Liver (tissue), 8 donors: ENCODE measurements at regions not wholly inside any gene's neighbourhood (a gene's known extent, or its start where the extent isn't known, plus 50 kb on each side); places are given as distances from the start of the nearest gene placed in this dataset.

Source experiments
- DNase-seq: peaks from one replicate; pipeline ENCODE4 v3.0.0-alpha.2; 2017; ENCODE audit warnings: low spot score
- H3K27ac ChIP-seq, 2 donors: one replicate each; pipeline ENCODE4 v1.7.0; 2013; ENCODE audit warnings: inconsistent platforms in 2 of 2, low read length in 2 of 2, control low read depth in 1 of 2, low read depth in 1 of 2, mild to moderate bottlenecking in 1 of 2
- H3K27me3 ChIP-seq, 4 donors: one replicate each; pipeline versions ENCODE4 v1.6.1 to v1.7.0; 2013; ENCODE audit warnings: low read length in 3 of 4, inconsistent platforms in 1 of 4, mild to moderate bottlenecking in 1 of 4, moderate library complexity in 1 of 4; ENCODE audit not compliant: control insufficient read depth in 4 of 4, insufficient read depth in 4 of 4
- H3K36me3 ChIP-seq, 4 donors: one replicate each; pipeline versions ENCODE4 v1.6.1 to v1.7.0; 2013; ENCODE audit warnings: low read length in 3 of 4, mild to moderate bottlenecking in 3 of 4, low read depth in 1 of 4, moderate library complexity in 1 of 4; ENCODE audit not compliant: control insufficient read depth in 4 of 4, insufficient read depth in 3 of 4
- H3K4me1 ChIP-seq, 4 donors: one replicate each; pipeline versions ENCODE4 v1.6.1 to v1.7.0; 2013; ENCODE audit warnings: low read length in 3 of 4, mild to moderate bottlenecking in 3 of 4, moderate library complexity in 1 of 4; ENCODE audit not compliant: control insufficient read depth in 4 of 4, insufficient read depth in 4 of 4
- H3K4me3 ChIP-seq, 3 donors: one replicate each; pipeline versions ENCODE4 v1.6.1 to v1.7.0; 2013; ENCODE audit warnings: low read length in 3 of 3, control low read depth in 1 of 3, low read depth in 1 of 3, mild to moderate bottlenecking in 1 of 3
- H3K9ac ChIP-seq, 2 donors: one replicate each; pipeline ENCODE4 v1.7.0; 2013; ENCODE audit warnings: low read length in 2 of 2, mild to moderate bottlenecking in 2 of 2, moderate library complexity in 2 of 2, control low read depth in 1 of 2, low read depth in 1 of 2
- H3K9me3 ChIP-seq, 4 donors: one replicate each; pipeline versions ENCODE4 v1.6.1 to v1.7.0; 2013; ENCODE audit warnings: low read length in 3 of 4; ENCODE audit not compliant: control insufficient read depth in 4 of 4
- ATF3 ChIP-seq: IDR thresholded peaks from 2 replicates; pipeline ENCODE4 v1.6.1; 2016; ENCODE audit warnings: antibody characterized with exemption
- EGR1 ChIP-seq, 2 donors: IDR thresholded peaks; 2 replicates each; pipeline ENCODE4 v1.6.1; 2016 to 2018; ENCODE audit warnings: antibody characterized with exemption in 2 of 2, low read depth in 2 of 2
- FOXA1 ChIP-seq: IDR thresholded peaks from 2 replicates; pipeline ENCODE4 v1.6.1; 2016; ENCODE audit warnings: antibody characterized with exemption
- FOXA2 ChIP-seq: IDR thresholded peaks from 2 replicates; pipeline ENCODE4 v1.6.1; 2016; ENCODE audit warnings: antibody characterized with exemption
- HNF4A ChIP-seq, 2 donors: conservative IDR thresholded peaks; 2 replicates each; pipeline ENCODE4 v1.6.1; 2016; ENCODE audit warnings: antibody characterized with exemption in 2 of 2, mild to moderate bottlenecking in 2 of 2
- HNF4G ChIP-seq: IDR thresholded peaks from 2 replicates; pipeline ENCODE4 v1.6.1; 2016; ENCODE audit warnings: antibody characterized with exemption
- JUND ChIP-seq, 2 donors: IDR thresholded peaks; 2 replicates each; pipeline ENCODE4 v1.6.1; 2016; ENCODE audit warnings: antibody characterized with exemption in 2 of 2
- NR2F2 ChIP-seq: IDR thresholded peaks from 2 replicates; pipeline ENCODE4 v1.6.1; 2016; ENCODE audit warnings: antibody characterized with exemption
- RAD21 ChIP-seq, 2 donors: IDR thresholded peaks; 2 replicates each; pipeline ENCODE4 v1.6.1; 2016; ENCODE audit warnings: antibody characterized with exemption in 2 of 2, mild to moderate bottlenecking in 2 of 2
- REST ChIP-seq: IDR thresholded peaks from 2 replicates; pipeline ENCODE4 v1.6.1; 2016; ENCODE audit warnings: antibody characterized with exemption, mild to moderate bottlenecking
- RXRA ChIP-seq, 2 donors: IDR thresholded peaks; 2 replicates each; pipeline ENCODE4 v1.6.1; 2017 to 2018; ENCODE audit warnings: antibody characterized with exemption in 2 of 2, mild to moderate bottlenecking in 1 of 2
- SP1 ChIP-seq: IDR thresholded peaks from 2 replicates; pipeline ENCODE4 v1.6.1; 2018; ENCODE audit warnings: antibody characterized with exemption, mild to moderate bottlenecking
- TAF1 ChIP-seq: conservative IDR thresholded peaks from 2 replicates; pipeline ENCODE4 v1.6.1; 2016; ENCODE audit warnings: antibody characterized with exemption, mild to moderate bottlenecking
- YY1 ChIP-seq: IDR thresholded peaks from 2 replicates; pipeline ENCODE4 v1.6.1; 2016; ENCODE audit warnings: antibody characterized with exemption, mild to moderate bottlenecking
- ZBTB33 ChIP-seq: IDR thresholded peaks from 2 replicates; pipeline ENCODE4 v1.6.1; 2016; ENCODE audit warnings: antibody characterized with exemption
- WGBS: extraction: QIAGEN DNeasy Blood & Tissue Kit; methylation state at CpG from one replicate; pipeline ENCODE4 v1.1.7; 2013; 5-methylcytosine and 5-hydroxymethylcytosine counted together
- TF ChIP-seq, protein P1 (sequence below): IDR thresholded peaks from 2 replicates; pipeline ENCODE4 v1.6.1; 2016; ENCODE audit warnings: antibody characterized with exemption
- TF ChIP-seq, protein P2 (sequence below): fragments of 150-350 bp; IDR thresholded peaks from 2 replicates; pipeline ENCODE4 v1.5.1; 2017; ENCODE audit warnings: improper control_type of control experiment, low read depth, low read length; ENCODE audit not compliant: missing input control
- donor health status: healthy.
- donor health status: healthy.
- donor health status: healthy.
- donor health status: healthy.
- donor health status: healthy.

GRCh38 chr10:94276140-94276539 lies 86.6 kb downstream of the NOC3L start:
- WGBS = 48% methylated on average over 3 of the region's 3 CpGs
- peaks cover 0 to 2% (median 0%) of the 10 kb centered on the region in 4 donors for H3K9me3 ChIP-seq
- no peak overlapping the region for H3K27ac ChIP-seq
- no peaks in the 10 kb centered on the region for H3K27me3 ChIP-seq
- peaks cover 6 to 22% (median 20%) of the 10 kb centered on the region in 4 donors for H3K4me1 ChIP-seq
- TF ChIP-seq NR2F2 (no peak), RAD21 (IDR thresholded peaks at IDR 0.05) (no peak)
- H3K4me3 ChIP-seq = no peak overlapping the region
- no peak for DNase-seq
- H3K9ac ChIP-seq = no peak overlapping the region
- H3K36me3 ChIP-seq = no peaks in the 10 kb centered on the region

DNA sequence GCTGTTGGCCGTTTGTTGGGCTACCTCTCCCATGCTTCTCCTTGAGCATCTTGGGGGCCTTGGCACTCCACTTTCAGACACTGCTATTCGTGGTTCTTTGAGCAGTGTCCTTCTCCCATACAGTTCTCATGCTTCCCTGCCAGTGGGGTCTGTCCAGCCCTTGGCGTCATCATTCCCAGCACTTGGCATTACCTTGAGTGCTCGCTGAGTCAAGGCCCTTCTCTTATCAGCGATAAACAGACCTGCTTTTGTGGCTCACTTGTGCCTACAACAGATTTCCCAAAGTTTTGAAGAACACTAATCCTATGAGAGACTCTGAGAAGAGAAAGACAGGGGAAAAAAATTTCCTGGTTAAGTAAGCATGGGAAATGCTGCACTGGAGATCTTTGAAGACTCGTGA lies 85.3 kb downstream of the NOC3L start:
- Histone ChIP-seq H3K9me3 (no peaks in the 10 kb centered on the region), H3K36me3 (no peaks in the 10 kb centered on the region), H3K9ac (no peak overlapping the region), H3K27me3 (no peaks in the 10 kb centered on the region), H3K4me3 (no peak overlapping the region), H3K27ac (no peak overlapping the region), H3K4me1 (peaks cover 6 to 22% (median 20%) of the 10 kb centered on the region in 4 donors)
- TF ChIP-seq ZBTB33 (no peak), HNF4A (conservative IDR thresholded peaks at IDR 0.05) (no peak), REST (no peak), HNF4G (no peak), SP1 (no peak), ATF3 (no peak), FOXA2 (no peak), RAD21 (IDR thresholded peaks at IDR 0.05) (no peak), EGR1 (IDR thresholded peaks at IDR 0.05; ENCODE audit: low read depth in 2 of 2) (no peak), YY1 (no peak), NR2F2 (no peak), RXRA (IDR thresholded peaks at IDR 0.05) (no peak), JUND (IDR thresholded peaks at IDR 0.05) (no peak), FOXA1 (no peak), TAF1 (no peak)
- TF ChIP-seq, protein P1, sequence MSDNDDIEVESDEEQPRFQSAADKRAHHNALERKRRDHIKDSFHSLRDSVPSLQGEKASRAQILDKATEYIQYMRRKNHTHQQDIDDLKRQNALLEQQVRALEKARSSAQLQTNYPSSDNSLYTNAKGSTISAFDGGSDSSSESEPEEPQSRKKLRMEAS = no peak
- TF ChIP-seq, protein P2, sequence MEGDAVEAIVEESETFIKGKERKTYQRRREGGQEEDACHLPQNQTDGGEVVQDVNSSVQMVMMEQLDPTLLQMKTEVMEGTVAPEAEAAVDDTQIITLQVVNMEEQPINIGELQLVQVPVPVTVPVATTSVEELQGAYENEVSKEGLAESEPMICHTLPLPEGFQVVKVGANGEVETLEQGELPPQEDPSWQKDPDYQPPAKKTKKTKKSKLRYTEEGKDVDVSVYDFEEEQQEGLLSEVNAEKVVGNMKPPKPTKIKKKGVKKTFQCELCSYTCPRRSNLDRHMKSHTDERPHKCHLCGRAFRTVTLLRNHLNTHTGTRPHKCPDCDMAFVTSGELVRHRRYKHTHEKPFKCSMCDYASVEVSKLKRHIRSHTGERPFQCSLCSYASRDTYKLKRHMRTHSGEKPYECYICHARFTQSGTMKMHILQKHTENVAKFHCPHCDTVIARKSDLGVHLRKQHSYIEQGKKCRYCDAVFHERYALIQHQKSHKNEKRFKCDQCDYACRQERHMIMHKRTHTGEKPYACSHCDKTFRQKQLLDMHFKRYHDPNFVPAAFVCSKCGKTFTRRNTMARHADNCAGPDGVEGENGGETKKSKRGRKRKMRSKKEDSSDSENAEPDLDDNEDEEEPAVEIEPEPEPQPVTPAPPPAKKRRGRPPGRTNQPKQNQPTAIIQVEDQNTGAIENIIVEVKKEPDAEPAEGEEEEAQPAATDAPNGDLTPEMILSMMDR = no peak
- no peak for DNase-seq
- WGBS = 94% methylated on average over 6 of the region's 6 CpGs
